ENCODE measurements at regions not wholly inside any gene's neighbourhood (a gene's known extent, or its start where the extent isn't known, plus 50 kb on each side); places are given as distances from the start of the nearest gene placed in this dataset.

GRCh38 chr21:22941779-22942490 lies 1943.7 kb downstream of the NCAM2 start:
- TF ChIP-seq SIN3A (IDR thresholded peaks at IDR 0.05; ENCODE audit: borderline replicate concordance, insufficient read depth, low read length) (no peak), POLR2AphosphoS5 (IDR thresholded peaks at IDR 0.05; ENCODE audit: low read depth, low read length) (no peak), FOXP2 (optimal IDR thresholded peaks at IDR 0.05; ENCODE audit: borderline replicate concordance, extremely low read depth, extremely low read length, insufficient read depth) (no peak), TAF1 (IDR thresholded peaks at IDR 0.05; ENCODE audit: borderline replicate concordance, insufficient read depth, low read length) (no peak)

GRCh38 chr21:22955559-22955958 lies 1957.3 kb downstream of the NCAM2 start:
- TF ChIP-seq FOXP2 (optimal IDR thresholded peaks at IDR 0.05; ENCODE audit: borderline replicate concordance, extremely low read depth, extremely low read length, insufficient read depth) (no peak), TAF1 (IDR thresholded peaks at IDR 0.05; ENCODE audit: borderline replicate concordance, insufficient read depth, low read length) (no peak), SIN3A (IDR thresholded peaks at IDR 0.05; ENCODE audit: borderline replicate concordance, insufficient read depth, low read length) (no peak), POLR2AphosphoS5 (IDR thresholded peaks at IDR 0.05; ENCODE audit: low read depth, low read length) (no peak), REST (IDR thresholded peaks at IDR 0.05; ENCODE audit: insufficient read depth in 1 of 2, low read depth in 2 of 2, low read length in 2 of 2) (no peak)

- no peak for TF ChIP-seq REST (IDR thresholded peaks at IDR 0.05; ENCODE audit: insufficient read depth in 1 of 2, low read depth in 2 of 2, low read length in 2 of 2)
- no peak for TF ChIP-seq TAF1 (IDR thresholded peaks at IDR 0.05; ENCODE audit: borderline replicate concordance, insufficient read depth, low read length)
- TF ChIP-seq POLR2AphosphoS5 (IDR thresholded peaks at IDR 0.05; ENCODE audit: low read depth, low read length), result no peak
- no peak for TF ChIP-seq FOXP2 (optimal IDR thresholded peaks at IDR 0.05; ENCODE audit: borderline replicate concordance, extremely low read depth, extremely low read length, insufficient read depth)
- no peak for TF ChIP-seq SIN3A (IDR thresholded peaks at IDR 0.05; ENCODE audit: borderline replicate concordance, insufficient read depth, low read length)
Observed at GRCh38 chr21:22961258-22961657, 1963.0 kb downstream of the NCAM2 start.

GRCh38 chr21:22965455-22966135 lies 1967.4 kb downstream of the NCAM2 start:
- TF ChIP-seq REST (IDR thresholded peaks at IDR 0.05; ENCODE audit: insufficient read depth in 1 of 2, low read depth in 2 of 2, low read length in 2 of 2) (no peak), FOXP2 (optimal IDR thresholded peaks at IDR 0.05; ENCODE audit: borderline replicate concordance, extremely low read depth, extremely low read length, insufficient read depth) (no peak), SIN3A (IDR thresholded peaks at IDR 0.05; ENCODE audit: borderline replicate concordance, insufficient read depth, low read length) (no peak), POLR2AphosphoS5 (IDR thresholded peaks at IDR 0.05; ENCODE audit: low read depth, low read length) (no peak), TAF1 (IDR thresholded peaks at IDR 0.05; ENCODE audit: borderline replicate concordance, insufficient read depth, low read length) (no peak)

GRCh38 chr21:22981819-22982218 lies 1983.6 kb downstream of the NCAM2 start:
- TF ChIP-seq POLR2AphosphoS5 (IDR thresholded peaks at IDR 0.05; ENCODE audit: low read depth, low read length) (no peak), REST (IDR thresholded peaks at IDR 0.05; ENCODE audit: insufficient read depth in 1 of 2, low read depth in 2 of 2, low read length in 2 of 2) (no peak), SIN3A (IDR thresholded peaks at IDR 0.05; ENCODE audit: borderline replicate concordance, insufficient read depth, low read length) (no peak), FOXP2 (optimal IDR thresholded peaks at IDR 0.05; ENCODE audit: borderline replicate concordance, extremely low read depth, extremely low read length, insufficient read depth) (no peak), TAF1 (IDR thresholded peaks at IDR 0.05; ENCODE audit: borderline replicate concordance, insufficient read depth, low read length) (no peak)
